Endometrial microvascular endothelial cells (primary cell): ENCODE measurements at regions not wholly inside any gene's neighbourhood (a gene's known extent, or its start where the extent isn't known, plus 50 kb on each side); places are given as distances from the start of the nearest gene placed in this dataset.

Experiments
- in situ Hi-C: cut with HindIII; loops from 2 replicates; pipeline ENCODE4 v1.10.0; 2017; ENCODE audit warnings: low sequenced_read_pairs, low pct_unique_long_range_greater_than_20kb; ENCODE audit errors: inconsistent ontology term

GRCh38 chr9:94159069-94159939, 75.0 kb downstream of the PTPDC1 start:
- in situ Hi-C loops = no loop called here

GRCh38 chr9:94160594-94161501, 76.6 kb downstream of the PTPDC1 start:
- in situ Hi-C loops = no loop called here

- in situ Hi-C loops = no loop called here
Observed at GRCh38 chr9:94161673-94162072, 77.4 kb downstream of the PTPDC1 start.

- in situ Hi-C loops = no loop called here
Observed at GRCh38 chr9:94164806-94165549, 80.7 kb downstream of the PTPDC1 start.

GRCh38 chr9:94165592-94166235, 81.5 kb downstream of the PTPDC1 start:
- in situ Hi-C loops = no loop called here

- in situ Hi-C loops = no loop called here
Observed at GRCh38 chr9:94166236-94166975, 82.1 kb downstream of the PTPDC1 start.

- in situ Hi-C loops = no loop called here
Observed at GRCh38 chr9:94166976-94167346, 82.7 kb downstream of the PTPDC1 start.

- in situ Hi-C loops = no loop called here
Observed at GRCh38 chr9:94167376-94167890, 83.2 kb downstream of the PTPDC1 start.

GRCh38 chr9:94168203-94169000, 84.1 kb downstream of the PTPDC1 start:
- in situ Hi-C loops = no loop called here

GRCh38 chr9:94169968-94170367, 85.7 kb downstream of the PTPDC1 start:
- in situ Hi-C loops = no loop called here

GRCh38 chr9:94173632-94174031, 85.5 kb upstream of the ZNF169 start:
- in situ Hi-C loops = no loop called here

- in situ Hi-C loops = no loop called here
Observed at GRCh38 chr9:94174164-94174563, 84.9 kb upstream of the ZNF169 start.

GRCh38 chr9:94175669-94176068, 83.4 kb upstream of the ZNF169 start:
- in situ Hi-C loops = loop anchor here (5.0 kb wide), 1 partner anchor 93 kb away; the partner anchor contains the start of gene PTPDC1

- in situ Hi-C loops = loop anchor here (5.0 kb wide), 1 partner anchor 94 kb away; the partner anchor contains the start of gene PTPDC1
Observed at GRCh38 chr9:94176608-94177007, 82.5 kb upstream of the ZNF169 start.

- in situ Hi-C loops = loop anchor here (5.0 kb wide), 1 partner anchor 97 kb away; the partner anchor contains the start of gene PTPDC1
Observed at GRCh38 chr9:94178927-94179326, 80.2 kb upstream of the ZNF169 start.

- in situ Hi-C loops = no loop called here
Observed at GRCh38 chr9:94181408-94182181, 77.5 kb upstream of the ZNF169 start.
